ENCODE measurements at regions not wholly inside any gene's neighbourhood (a gene's known extent, or its start where the extent isn't known, plus 50 kb on each side); places are given as distances from the start of the nearest gene placed in this dataset.

GRCh38 chr2:118496467-118496866 lies 351.0 kb downstream of the EN1 start:
- no peak for TF ChIP-seq CTCF (IDR thresholded peaks at IDR 0.05; ENCODE audit: poor library complexity)
- TF ChIP-seq EZH2 (IDR thresholded peaks at IDR 0.05; ENCODE audit: borderline replicate concordance): no peak
- TF ChIP-seq EZH2phosphoT487 (IDR thresholded peaks at IDR 0.05; ENCODE audit: low read depth, severe bottlenecking, unreplicated experiment): no peak

Measured in hepatocyte (in vitro differentiated cells).